ENCODE measurements at regions not wholly inside any gene's neighbourhood (a gene's known extent, or its start where the extent isn't known, plus 50 kb on each side); places are given as distances from the start of the nearest gene placed in this dataset.
"Not testable (repeated sequence)": the region's sequence is repeated elsewhere in the genome, so short reads cannot be mapped to it uniquely, and the experiment has no call there.

DNA sequence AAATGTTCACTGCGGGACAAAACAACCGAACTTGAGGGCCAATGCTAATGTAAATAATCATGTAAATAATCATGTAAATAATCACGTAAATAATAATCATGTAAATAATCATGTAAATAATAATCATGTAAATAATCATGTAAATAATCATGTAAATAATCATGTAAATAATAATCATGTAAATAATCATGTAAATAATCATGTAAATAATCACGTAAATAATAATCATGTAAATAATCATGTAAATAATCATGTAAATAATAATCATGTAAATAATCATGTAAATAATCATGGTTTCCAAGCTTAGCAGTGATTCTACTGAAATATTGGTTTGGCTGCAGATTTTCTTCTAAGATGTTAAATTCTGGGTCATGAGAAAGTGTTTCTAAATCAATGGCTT, 507.1 kb downstream of the ZNF516 start:
- DNase-seq: not testable (repeated sequence)

- DNase-seq: no peak
These were observed 510.2 kb downstream of the ZNF516 start for GRCh38 chr18:75984853-75985252.

DNA sequence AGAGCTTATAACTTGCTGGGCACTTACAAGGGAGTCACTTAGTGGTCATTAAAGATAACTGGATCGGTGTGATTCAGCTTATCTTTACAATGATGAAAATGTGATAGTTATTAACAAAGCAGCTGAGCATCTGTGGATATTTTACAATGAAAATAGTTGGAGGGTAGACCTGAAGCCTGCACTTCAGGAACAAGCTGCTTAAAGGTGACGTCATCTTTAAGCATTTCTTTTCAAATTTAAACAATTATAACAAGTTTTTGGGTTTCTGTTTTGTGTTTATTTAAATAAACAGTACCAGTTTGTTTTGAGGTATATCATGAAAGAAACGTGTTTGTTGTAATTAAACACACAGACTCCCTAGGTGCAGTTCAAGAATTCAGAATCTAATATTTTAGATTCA, 513.9 kb downstream of the ZNF516 start:
- DNase-seq: no peak

DNA sequence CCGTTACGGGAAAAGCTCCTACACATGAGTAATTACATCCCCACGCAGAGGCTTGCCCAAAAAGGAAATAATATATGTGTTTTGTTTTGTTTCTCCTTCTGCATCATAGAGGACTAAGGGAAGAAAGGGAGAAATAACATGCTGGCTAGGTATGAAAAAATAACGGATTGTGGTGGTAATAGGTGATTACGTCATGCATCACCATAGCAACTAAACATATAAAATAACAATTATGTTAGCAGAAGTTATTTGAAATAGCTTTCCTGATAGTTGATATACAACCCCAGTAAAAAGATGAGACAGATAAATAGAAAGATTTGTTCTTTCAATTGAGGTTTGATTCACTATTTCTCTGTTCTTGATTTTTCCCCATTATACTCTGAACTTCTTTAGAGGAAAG, 518.0 kb downstream of the ZNF516 start:
- DNase-seq: no peak

DNA sequence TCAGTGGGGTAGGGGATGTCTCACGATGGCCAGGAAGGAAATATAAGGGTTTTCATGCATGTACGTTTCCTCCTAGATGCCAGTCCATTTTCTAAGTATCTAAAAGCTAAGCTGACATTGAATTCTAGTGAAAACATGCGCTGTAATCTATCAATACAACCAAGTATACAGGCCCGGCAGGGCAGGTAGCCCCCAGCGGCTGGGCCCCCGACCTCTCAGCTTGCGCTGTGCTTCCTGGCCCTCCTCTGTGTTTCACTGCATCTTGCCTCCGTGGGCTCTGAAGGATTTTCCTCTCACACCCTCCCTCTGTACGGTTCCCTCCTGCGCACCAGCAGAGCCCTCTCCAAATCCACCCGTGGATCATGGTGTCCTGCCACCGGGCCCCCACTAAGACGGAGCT, 524.8 kb downstream of the ZNF516 start:
- DNase-seq: no peak

DNA sequence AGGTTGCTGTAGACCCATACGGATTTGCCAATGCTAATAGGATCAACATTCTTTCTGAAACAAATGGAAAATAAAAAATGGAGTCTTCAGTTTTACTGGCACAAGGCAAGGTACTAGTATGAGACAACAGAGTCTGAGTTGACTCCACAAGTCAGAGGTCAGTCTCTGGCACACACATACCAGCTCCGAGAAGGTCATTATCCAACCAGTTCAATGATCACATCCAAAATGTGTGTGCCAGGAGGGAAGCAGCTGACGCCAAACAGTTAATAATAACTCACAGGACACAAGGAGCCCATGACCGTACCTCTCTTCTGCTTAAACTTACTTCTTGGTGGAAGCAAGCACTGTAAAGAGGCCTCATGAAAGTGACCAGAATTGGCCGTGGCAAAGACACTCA, 528.6 kb downstream of the ZNF516 start:
- no peak for DNase-seq

- no peak for DNase-seq
These were observed 532.9 kb downstream of the ZNF516 start for GRCh38 chr18:75962036-75962572.

DNA sequence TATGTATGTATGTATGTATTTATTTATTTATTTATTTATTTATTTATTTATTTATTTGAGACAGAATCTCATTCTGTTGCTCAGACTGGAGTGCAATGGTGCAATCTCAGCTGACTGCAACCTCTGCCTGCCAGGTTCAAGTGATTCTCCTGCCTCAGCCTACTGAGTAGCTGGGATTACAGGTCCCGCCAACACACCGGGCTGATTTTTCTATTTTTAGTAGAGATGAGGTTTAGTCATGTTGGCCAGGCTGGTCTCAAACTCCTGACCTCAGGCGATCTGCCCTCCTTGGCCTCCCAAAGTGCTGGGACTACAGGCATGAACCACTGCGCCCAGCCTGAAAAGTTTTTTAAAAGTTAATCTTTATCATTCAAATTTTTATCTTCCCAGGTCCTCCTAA, 532.9 kb upstream of the SMIM21 start:
- not testable (repeated sequence) for DNase-seq

DNA sequence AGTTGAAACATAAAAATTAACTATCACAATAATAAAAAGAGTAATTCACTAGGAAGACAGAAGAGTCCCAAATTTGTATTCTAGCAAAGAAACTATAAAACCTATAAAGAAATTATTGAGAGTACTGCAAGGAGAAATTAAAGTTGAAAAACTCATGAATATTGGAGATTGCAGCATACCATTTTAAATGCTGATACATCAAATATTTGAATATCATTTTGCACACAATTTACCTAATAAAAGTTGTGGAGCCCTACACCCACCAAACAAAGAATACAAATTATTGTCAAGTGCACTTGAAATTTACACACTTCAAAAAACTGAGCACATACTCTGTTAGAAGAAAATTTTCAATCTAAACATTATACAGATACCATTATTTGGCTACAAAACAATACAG, 531.6 kb upstream of the SMIM21 start:
- no peak for DNase-seq

- DNase-seq: no peak
These were observed 531.2 kb upstream of the SMIM21 start for GRCh38 chr18:75958683-75959082.

GRCh38 chr18:75945265-75945933, 517.9 kb upstream of the SMIM21 start:
- no peak for DNase-seq

DNA sequence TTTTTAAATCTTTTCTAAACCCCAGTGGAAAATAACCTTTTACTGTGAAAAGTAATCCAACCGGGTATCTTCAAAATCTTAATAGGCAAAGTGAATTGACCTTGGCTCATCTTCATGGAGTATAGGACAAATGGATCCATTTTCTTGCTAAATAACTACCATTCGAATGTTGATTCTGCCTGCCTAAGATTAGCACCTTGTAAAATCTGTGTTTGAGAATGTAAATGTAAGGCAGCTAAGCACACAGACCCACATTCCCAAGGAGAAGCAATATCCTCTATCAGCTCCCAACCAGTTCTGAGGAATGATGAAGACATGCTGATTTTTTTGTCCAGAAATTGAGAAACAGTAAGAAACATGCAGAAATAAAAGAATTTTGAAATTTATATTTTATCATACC, 509.8 kb upstream of the SMIM21 start:
- DNase-seq: no peak

DNA sequence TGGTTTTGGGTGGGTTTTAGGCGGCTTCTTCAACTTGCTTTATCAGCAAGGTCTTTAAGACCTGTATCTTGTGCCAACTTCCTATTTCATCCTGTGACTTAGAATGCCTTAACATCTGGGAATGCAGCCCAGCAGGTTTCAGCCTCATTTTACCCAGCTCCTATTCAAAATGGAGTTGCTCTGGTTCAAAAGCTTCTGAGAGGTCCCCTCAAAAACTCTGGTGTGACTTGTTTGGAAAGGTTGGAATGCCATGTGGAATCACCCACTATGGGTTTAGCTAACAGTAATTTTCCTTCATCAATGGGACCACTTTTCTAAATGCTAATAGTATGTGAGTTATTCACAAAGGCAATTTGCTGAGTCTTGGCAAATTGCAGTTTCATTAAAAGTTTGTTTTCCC, 509.4 kb upstream of the SMIM21 start:
- no peak for DNase-seq

GRCh38 chr18:75931079-75931478, 503.6 kb upstream of the SMIM21 start:
- no peak for DNase-seq

DNA sequence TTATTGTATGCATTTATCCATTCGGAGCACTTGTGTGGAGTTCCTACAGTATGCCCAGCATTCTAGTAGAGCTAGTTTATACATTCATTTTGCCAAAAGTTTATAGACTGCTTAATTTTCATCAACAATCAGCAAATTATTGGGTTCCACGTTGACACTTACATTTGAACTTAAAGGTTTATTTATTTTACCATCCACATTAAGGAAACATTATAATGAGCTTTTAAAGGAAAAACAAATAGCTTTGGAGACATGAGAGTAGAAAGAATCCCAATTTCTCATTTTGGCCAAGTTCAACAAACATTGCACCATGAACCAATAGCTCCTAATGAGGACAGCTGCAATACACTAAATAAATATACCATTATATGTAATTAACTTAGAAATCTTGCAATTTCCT, 501.2 kb upstream of the SMIM21 start:
- DNase-seq: no peak

DNA sequence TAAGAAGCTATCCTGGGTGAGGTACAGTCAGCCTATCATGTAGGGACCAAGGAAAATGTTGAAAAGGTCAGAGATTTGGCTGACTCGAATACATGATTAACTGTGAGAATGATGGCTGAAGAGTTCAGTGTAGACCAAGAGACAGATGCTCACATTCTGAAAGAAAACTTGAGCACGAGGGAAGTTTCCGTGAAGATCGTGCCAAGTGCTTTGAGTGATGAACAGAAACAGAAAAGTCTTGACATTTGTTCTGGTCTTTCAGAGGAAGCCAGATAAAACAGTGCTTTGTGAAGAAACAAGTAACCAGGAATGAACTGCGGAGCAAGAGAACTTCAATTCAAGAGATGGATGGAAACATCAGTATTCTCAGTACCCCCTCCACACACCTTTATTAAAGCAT, 500.3 kb upstream of the SMIM21 start:
- no peak for DNase-seq

GRCh38 chr18:75926811-75927210, 499.3 kb upstream of the SMIM21 start:
- no peak for DNase-seq

- no peak for DNase-seq
These were observed 495.7 kb upstream of the SMIM21 start for GRCh38 chr18:75923169-75923568.

DNA sequence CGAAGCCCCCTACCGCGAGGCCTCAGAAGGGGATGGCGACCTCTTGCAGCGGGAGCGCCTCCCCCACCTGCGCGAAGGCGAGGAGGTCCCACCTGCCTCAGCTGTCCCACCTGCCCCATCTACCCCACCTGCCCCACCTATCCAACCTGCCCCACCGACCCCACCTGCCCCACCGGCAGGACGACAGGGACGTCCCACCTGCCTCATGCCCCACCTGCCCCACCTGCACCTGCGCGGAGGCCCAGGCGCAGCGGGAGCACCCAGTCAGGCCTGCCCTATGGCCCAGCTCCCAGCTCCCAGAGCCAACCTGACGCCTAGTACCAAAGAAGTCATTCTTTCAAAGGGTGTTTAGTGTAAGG, 489.1 kb upstream of the SMIM21 start:
- no peak for DNase-seq

DNA sequence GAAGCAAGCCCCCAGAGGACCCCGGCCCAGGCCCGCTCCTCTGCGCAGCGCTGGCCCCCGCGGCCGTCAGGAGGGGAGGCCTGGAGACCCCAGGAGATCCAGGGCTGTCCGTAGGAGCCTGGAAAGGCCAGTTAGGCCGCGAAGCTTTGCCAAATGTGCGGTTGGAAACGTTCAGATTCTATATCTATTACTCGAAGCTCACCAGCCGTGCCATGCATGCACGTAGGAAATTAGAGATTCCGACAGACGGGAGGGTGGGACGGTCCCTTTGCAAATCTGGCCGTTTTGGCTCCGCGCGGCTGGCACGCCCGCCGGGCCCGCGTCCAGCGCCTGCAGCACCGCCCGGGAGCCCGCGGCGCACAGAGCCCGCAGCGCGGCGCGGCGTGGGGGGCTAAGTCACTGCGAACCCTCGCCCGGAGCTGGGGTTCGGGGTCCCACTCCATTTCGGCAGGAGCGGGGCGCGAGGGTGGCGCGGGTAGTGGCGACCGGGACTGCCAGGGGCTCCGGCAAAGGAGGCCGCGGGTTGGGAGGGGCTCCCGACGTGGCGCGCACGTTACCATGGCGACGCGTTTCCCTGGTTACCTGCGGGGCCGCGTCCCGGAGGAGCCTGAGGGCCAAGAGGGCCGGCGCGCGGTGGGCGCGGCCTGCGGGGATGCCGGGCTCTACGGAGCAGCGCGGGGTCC, 488.6 kb upstream of the SMIM21 start:
- DNase-seq: no peak

GRCh38 chr18:75912829-75913228, 485.3 kb upstream of the SMIM21 start:
- no peak for DNase-seq

- no peak for DNase-seq
These were observed 476.9 kb upstream of the SMIM21 start for GRCh38 chr18:75904416-75904815.

GRCh38 chr18:75898651-75899050, 471.1 kb upstream of the SMIM21 start:
- no peak for DNase-seq

DNA sequence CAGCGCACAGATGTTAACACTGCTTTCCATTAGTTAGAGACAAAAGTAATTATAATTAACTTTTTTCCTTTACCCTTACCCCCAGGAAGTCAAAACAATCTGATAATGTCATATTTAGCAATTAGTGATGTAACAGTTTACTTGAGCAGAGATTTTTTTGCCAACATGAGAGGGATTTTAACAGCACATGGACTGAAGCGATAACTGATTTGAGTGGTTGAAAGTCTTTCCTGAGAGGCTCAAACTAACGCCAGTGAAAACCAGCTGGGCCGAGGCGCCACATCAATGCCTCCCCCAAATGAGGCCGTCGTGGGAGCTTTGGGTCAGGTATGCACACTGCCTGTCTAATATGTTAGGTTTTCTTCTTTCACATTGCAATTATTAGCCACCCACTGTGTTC, 469.9 kb upstream of the SMIM21 start:
- DNase-seq: no peak

GRCh38 chr18:75896865-75897264, 469.4 kb upstream of the SMIM21 start:
- DNase-seq: no peak
